Fibroblast of lung (primary cell): ENCODE measurements at regions not wholly inside any gene's neighbourhood (a gene's known extent, or its start where the extent isn't known, plus 50 kb on each side); places are given as distances from the start of the nearest gene placed in this dataset.

Source experiments
- DNase-seq, 2 donors: peaks; one replicate each; pipeline versions ENCODE4 v3.0.0 to v3.0.0-alpha.2; 2010; ENCODE audit warnings: low read depth in 2 of 2
- H2AFZ ChIP-seq: 2 replicates; pipeline ENCODE4 v1.5.1; 2012; ENCODE audit warnings: low read length, control low read depth, inconsistent platforms
- H3K27ac ChIP-seq: 2 replicates; pipeline ENCODE4 v1.5.1; 2011; ENCODE audit warnings: low read length, control low read depth; ENCODE audit not compliant: insufficient read depth
- H3K27me3 ChIP-seq: 2 replicates; pipeline ENCODE4 v1.5.1; 2011; ENCODE audit warnings: mild to moderate bottlenecking, low read length; ENCODE audit not compliant: control insufficient read depth, insufficient read depth
- H3K36me3 ChIP-seq: 2 replicates; pipeline ENCODE4 v1.5.1; 2011; ENCODE audit warnings: low read length; ENCODE audit not compliant: control insufficient read depth, insufficient read depth
- H3K4me1 ChIP-seq: 2 replicates; pipeline ENCODE4 v1.5.1; 2011; ENCODE audit warnings: low read length; ENCODE audit not compliant: control insufficient read depth, insufficient read depth; ENCODE audit errors: extremely low read depth
- H3K4me2 ChIP-seq: 2 replicates; pipeline ENCODE4 v1.5.1; 2011; ENCODE audit warnings: low read length, control low read depth; ENCODE audit not compliant: insufficient read depth; ENCODE audit errors: extremely low read depth
- H3K4me3 ChIP-seq, 4 experiments: fragments of 200-600 bp in 1 of 4; sonication (generic) in 1 of 4; replicated peaks in 1 of 4; 2 replicates each; pipeline ENCODE4 v1.5.1; 2011 to 2016; ENCODE audit warnings: low read length in 4 of 4, low read depth in 3 of 4, mild to moderate bottlenecking in 3 of 4, control low read depth in 2 of 4, inconsistent platforms in 1 of 4, mixed read lengths in 1 of 4; ENCODE audit not compliant: insufficient read depth in 1 of 4; ENCODE audit errors: control extremely low read depth in 1 of 4
- H3K79me2 ChIP-seq: 2 replicates; pipeline ENCODE4 v1.5.1; 2012; ENCODE audit warnings: mild to moderate bottlenecking, low read length, inconsistent platforms; ENCODE audit not compliant: control insufficient read depth, insufficient read depth
- H3K9ac ChIP-seq: 2 replicates; pipeline ENCODE4 v1.5.1; 2011; ENCODE audit warnings: mild to moderate bottlenecking, low read length, control low read depth; ENCODE audit not compliant: insufficient read depth
- H3K9me3 ChIP-seq: 2 replicates; pipeline ENCODE4 v1.5.1; 2012; ENCODE audit warnings: low read depth, low read length; ENCODE audit not compliant: control insufficient read depth, insufficient read depth
- H4K20me1 ChIP-seq: 2 replicates; pipeline ENCODE4 v1.5.1; 2011; ENCODE audit warnings: low read length; ENCODE audit not compliant: control insufficient read depth, insufficient read depth; ENCODE audit errors: extremely low read depth
- EZH2 ChIP-seq: IDR thresholded peaks from 2 replicates; pipeline ENCODE4 v1.5.1; 2012; ENCODE audit warnings: low read length, control low read depth, mild to moderate bottlenecking; ENCODE audit errors: missing control alignments
- TF ChIP-seq, protein P1 (sequence below), 2 donors: IDR thresholded peaks in 1 of 2; conservative IDR thresholded peaks in 1 of 2; 1 replicate in 1 of 2; 2 replicates in 1 of 2; pipeline ENCODE4 v1.5.1; 2011 to 2012; ENCODE audit warnings: low read length in 2 of 2, control low read depth in 1 of 2, inconsistent platforms in 1 of 2, low read depth in 1 of 2, mild to moderate bottlenecking in 1 of 2

DNA sequence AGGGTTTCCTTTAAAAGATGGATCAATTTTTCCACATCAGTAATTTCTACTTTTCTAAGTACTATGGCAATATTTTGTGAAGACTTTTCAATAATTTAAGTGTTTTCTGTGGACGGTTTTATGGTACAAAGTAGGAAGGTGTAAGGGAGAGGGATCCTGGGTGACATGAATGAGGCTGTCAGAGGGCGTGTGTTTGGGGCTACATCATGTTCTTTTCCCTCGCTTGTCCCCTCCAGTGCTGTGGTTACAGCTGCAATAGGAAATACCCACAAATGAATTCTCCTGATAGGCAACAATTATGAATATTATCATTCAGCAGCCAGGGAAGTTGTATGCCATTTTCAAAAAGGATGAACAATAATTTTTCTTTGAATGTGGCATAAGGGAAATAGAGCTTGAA, 83.8 kb downstream of the CAVIN4 start:
- Histone ChIP-seq H3K27ac (no peak overlapping the region), H3K79me2 (no peaks in the 10 kb centered on the region), H4K20me1 (no peaks in the 10 kb centered on the region), H3K4me2 (no peak overlapping the region), H3K9me3 (no peaks in the 10 kb centered on the region), H3K4me1 (no peaks in the 10 kb centered on the region), H3K27me3 (no peaks in the 10 kb centered on the region), H2AFZ (no peak overlapping the region), H3K36me3 (no peaks in the 10 kb centered on the region), H3K4me3 (no peak overlapping the region), H3K9ac (no peak overlapping the region)
- no peak for TF ChIP-seq EZH2
- TF ChIP-seq, protein P1, sequence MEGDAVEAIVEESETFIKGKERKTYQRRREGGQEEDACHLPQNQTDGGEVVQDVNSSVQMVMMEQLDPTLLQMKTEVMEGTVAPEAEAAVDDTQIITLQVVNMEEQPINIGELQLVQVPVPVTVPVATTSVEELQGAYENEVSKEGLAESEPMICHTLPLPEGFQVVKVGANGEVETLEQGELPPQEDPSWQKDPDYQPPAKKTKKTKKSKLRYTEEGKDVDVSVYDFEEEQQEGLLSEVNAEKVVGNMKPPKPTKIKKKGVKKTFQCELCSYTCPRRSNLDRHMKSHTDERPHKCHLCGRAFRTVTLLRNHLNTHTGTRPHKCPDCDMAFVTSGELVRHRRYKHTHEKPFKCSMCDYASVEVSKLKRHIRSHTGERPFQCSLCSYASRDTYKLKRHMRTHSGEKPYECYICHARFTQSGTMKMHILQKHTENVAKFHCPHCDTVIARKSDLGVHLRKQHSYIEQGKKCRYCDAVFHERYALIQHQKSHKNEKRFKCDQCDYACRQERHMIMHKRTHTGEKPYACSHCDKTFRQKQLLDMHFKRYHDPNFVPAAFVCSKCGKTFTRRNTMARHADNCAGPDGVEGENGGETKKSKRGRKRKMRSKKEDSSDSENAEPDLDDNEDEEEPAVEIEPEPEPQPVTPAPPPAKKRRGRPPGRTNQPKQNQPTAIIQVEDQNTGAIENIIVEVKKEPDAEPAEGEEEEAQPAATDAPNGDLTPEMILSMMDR (conservative IDR thresholded peaks at IDR 0.05 in 1 of 2, IDR thresholded peaks at IDR 0.05 in 1 of 2; ENCODE audit: low read depth in 1 of 2, low read length in 2 of 2): no peak
- no peak for DNase-seq

GRCh38 chr9:100662122-100662521, 84.2 kb downstream of the CAVIN4 start:
- no peak overlapping the region for H3K4me3 ChIP-seq
- DNase-seq: no peak
- no peak overlapping the region for H2AFZ ChIP-seq
- no peaks in the 10 kb centered on the region for H3K36me3 ChIP-seq
- H3K4me1 ChIP-seq: no peaks in the 10 kb centered on the region
- H3K9ac ChIP-seq: no peak overlapping the region
- no peaks in the 10 kb centered on the region for H3K9me3 ChIP-seq
- TF ChIP-seq EZH2: no peak
- TF ChIP-seq, protein P1 (conservative IDR thresholded peaks at IDR 0.05 in 1 of 2, IDR thresholded peaks at IDR 0.05 in 1 of 2; ENCODE audit: low read depth in 1 of 2, low read length in 2 of 2): no peak
- no peaks in the 10 kb centered on the region for H3K79me2 ChIP-seq
- no peak overlapping the region for H3K27ac ChIP-seq
- H3K27me3 ChIP-seq: no peaks in the 10 kb centered on the region
- H3K4me2 ChIP-seq: no peak overlapping the region
- H4K20me1 ChIP-seq: no peaks in the 10 kb centered on the region

GRCh38 chr9:100667448-100667847, 89.6 kb downstream of the CAVIN4 start:
- DNase-seq: no peak
- H3K9me3 ChIP-seq: no peaks in the 10 kb centered on the region
- H2AFZ ChIP-seq: no peak overlapping the region
- H3K4me1 ChIP-seq: no peaks in the 10 kb centered on the region
- TF ChIP-seq, protein P1 (conservative IDR thresholded peaks at IDR 0.05 in 1 of 2, IDR thresholded peaks at IDR 0.05 in 1 of 2; ENCODE audit: low read depth in 1 of 2, low read length in 2 of 2): no peak
- TF ChIP-seq EZH2: no peak
- H3K4me2 ChIP-seq: no peak overlapping the region
- no peak overlapping the region for H3K27ac ChIP-seq
- no peaks in the 10 kb centered on the region for H3K79me2 ChIP-seq
- H3K4me3 ChIP-seq: no peak overlapping the region
- no peaks in the 10 kb centered on the region for H3K36me3 ChIP-seq
- H3K9ac ChIP-seq: no peak overlapping the region
- no peaks in the 10 kb centered on the region for H3K27me3 ChIP-seq
- no peaks in the 10 kb centered on the region for H4K20me1 ChIP-seq
